ENCODE measurements at regions not wholly inside any gene's neighbourhood (a gene's known extent, or its start where the extent isn't known, plus 50 kb on each side); places are given as distances from the start of the nearest gene placed in this dataset.

DNA sequence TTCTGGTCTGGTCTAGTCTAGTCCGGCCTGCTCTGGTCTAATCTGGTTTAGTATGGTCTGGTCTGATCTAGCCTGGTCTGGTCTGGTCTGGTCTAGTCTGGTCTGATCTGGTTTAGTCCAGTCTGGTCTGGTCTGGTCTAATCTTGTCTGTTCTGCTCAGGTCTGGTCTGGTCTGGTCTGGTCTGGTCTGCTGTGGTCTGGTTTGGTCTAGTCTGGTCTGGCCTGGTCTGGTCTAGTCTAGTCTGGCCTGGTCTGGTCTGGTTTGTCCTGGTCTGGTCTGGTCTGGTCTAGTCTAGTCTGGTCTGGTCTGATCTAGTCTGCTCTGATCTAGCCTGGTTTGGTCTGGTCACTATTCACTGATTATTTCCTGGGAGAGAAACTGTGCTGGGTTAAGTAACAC is 84.1 kb upstream of the PRR23E start:
- DNase-seq, result no peak

DNA sequence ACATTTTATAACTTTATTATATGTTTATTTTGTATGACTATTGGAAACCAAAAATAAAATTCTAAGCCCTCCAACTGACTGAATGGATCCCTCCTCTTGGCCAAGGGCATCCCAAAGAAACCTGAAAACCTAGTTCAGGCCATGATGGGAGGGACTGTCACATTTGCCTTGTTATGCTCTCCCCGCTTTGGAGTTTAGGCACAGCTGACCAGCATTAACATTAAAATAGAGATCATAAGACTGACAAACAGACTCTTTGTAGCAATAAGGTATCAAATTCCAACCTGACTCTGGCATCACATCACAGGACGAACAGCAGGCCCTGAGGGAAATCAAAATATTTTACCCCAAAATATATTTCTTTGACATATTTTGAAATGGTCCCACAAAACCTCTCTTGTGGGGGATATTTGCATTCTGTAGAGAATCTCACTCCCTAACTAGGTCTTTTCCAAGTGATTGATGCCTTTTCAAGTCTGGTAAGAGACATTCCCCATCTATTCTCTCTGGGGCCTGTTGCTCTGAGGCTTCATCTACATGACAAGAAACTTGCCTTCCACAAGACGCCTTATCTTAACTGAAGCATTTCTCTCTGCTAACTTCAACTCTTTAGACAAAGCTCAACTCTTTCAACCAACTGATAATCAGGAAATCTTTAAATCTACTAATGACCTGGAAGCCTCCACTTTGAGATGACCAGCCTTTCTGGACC is 81.8 kb upstream of the PRR23E start:
- DNase-seq, result no peak

DNA sequence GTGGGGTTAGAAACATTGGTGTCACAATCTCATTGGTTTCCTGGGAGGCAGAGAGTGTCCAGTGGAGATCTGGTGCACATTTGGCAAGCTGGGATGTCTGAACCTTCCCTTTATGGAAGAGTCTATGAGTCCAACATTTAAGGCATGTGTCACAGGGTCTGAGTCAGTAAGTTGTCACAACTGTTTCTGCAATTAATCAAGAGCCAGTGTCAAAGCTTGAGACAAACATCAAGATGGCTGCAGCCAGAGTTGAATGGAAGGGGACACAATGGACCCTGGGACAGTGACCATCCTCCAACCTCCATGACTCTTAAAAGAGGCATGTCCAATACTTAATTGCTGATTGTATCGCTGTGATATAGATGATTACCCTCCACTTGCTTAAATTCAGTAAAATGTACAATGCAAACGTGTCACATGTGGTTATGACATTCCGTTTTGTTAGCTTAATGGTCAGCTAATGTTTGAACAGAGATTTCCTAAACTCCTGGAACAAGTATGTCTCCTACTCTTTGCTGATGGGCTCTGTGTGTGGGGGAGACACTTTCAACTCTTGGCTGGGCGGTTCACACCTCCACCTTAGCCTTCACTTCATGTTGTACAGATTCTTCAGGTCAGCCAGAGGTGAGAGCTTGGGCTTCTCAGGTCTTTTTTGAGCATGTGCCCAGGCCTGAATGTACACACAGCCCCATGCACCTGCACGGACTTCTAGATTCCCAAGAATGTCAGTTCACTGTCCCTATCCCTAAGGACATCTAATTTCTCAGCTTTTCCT is 79.9 kb upstream of the PRR23E start:
- DNase-seq, result no peak

DNA sequence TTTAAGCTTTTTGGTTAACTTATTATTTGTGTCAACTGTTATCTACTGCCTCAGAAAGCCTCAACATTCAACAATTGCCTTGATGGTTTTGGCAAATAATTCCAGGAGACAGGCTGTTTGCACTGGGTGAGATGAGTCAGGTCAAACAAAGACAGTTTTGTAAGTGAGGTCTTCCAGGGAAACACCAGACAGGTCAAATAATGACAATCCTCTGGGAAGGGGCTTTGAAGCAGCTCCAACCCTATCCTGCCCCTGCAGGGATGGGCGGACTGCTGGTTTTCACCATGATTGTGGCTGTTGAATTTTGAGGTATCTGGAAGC is 79.4 kb upstream of the PRR23E start:
- no peak for DNase-seq

DNA sequence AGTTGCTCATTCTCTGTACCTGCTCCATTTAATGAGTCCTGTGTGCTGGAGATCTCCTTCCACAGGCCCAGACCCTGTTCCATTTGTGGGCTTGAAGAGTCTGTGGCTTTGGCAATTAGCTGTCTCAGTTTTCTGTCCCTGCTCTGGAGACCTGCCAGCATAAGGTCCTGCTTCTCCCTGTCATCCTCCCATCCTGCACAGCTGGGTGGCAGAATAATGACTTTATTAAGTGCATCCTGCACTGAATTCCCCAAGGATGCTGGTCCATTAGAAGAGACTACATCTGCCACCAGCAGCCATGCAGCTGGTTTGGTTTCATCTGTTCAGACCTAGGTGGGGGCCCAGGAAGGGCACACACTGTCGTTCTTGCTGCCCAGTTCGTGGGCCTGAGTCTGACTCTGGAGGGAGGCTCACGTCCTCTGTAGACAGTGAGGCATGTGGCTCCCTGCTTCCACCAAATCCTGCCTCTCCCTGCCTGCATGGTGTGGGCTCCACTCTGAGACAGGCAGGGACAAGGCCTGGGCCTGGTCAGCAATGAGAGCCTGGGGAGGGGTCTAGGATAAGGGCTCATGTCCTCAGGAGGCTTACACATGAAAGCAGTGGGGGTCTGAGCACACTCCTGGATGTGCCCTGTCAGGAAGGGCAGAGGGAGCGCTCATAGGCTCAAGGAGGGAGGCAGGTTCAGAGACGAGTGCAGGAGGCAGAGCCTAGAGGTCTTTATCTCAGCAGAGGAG is 78.4 kb upstream of the PRR23E start:
- peak; percentile 25 for DNase-seq

DNA sequence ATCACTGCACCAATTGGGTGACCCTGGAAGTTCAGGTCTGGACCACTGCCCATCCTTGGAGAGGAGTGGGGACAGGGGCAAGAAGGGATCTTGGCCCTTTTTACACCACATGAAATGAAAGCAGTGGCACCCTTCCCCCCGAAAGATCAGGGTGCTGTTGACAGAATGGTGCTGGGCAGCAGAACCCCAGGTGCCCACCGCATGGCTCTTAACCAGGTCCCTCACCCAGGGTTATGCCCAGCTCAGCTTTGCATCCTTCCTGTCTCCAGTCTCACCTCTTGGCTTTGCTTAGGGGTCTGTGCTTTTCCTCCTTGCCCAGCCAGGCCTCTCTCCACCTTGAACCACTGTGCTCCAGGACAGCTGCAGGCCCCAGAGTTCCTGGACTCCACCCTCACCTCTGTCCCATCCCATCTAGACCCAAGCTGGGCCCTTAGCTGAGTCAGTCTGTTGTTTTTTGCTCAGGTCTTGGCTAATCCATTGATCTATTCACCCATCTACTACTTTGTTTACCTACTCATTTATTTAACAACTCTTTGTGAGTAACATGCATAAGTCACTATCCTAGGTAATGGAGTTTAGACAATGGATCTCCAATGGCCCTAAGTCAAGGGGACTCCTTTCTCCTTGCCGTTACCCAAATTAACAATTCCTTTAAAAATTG is 77.1 kb upstream of the PRR23E start:
- DNase-seq, result no peak

DNA sequence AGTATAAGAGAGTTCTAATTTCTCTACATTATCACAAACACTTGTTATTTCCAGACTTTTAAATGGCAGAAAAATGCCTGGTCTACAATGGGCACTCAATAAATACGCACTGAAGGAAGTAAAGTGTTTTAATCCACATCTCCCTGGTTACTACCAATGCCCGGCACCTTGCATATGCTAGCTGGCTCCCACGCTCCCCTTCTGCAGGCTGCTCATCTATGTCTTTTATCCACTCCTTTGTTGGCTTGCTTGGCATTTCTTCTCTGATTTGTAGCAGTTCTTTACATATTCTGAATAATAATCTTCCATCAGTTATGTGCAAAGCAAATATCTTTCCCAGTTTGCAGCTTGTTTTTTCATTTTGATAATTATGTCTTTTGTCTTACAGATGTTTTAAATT is 74.6 kb upstream of the PRR23E start:
- DNase-seq, result no peak

DNA sequence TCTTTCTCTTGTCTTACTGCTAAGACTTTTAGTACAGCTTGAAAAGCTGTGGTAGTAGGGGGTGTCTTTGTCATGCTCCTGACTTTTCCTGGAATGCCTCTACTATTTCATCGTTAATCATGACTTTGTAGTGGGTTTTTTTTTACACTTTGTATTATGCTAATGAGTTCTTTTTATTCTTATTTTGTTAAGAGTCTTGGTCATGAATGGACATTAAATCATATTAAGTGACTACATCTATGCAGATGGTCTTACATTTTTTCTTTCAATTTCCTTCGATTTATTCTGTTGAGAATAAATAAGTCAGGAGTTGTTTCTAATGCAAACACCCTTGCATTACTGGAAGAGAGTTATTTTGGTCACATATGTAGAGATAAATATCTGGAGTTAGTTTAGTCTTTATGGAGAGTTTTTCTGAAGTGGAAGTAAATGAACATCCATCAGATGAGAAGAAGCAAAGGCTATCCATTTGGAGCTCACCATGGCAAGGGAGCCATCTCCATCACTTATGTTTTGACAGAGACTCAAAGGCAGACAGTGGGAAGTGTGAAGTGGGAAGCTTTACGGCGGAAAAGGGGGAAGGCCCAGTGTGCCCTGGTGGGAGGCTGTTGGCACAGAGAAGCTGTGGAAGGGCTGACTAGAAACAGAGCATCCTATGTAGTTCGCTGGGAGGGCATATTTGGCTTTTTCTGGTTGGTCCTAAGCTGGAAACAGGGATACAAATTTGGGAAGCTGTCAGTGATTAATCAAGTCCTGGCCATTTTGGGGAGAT is 73.1 kb upstream of the PRR23E start:
- no peak for DNase-seq

DNA sequence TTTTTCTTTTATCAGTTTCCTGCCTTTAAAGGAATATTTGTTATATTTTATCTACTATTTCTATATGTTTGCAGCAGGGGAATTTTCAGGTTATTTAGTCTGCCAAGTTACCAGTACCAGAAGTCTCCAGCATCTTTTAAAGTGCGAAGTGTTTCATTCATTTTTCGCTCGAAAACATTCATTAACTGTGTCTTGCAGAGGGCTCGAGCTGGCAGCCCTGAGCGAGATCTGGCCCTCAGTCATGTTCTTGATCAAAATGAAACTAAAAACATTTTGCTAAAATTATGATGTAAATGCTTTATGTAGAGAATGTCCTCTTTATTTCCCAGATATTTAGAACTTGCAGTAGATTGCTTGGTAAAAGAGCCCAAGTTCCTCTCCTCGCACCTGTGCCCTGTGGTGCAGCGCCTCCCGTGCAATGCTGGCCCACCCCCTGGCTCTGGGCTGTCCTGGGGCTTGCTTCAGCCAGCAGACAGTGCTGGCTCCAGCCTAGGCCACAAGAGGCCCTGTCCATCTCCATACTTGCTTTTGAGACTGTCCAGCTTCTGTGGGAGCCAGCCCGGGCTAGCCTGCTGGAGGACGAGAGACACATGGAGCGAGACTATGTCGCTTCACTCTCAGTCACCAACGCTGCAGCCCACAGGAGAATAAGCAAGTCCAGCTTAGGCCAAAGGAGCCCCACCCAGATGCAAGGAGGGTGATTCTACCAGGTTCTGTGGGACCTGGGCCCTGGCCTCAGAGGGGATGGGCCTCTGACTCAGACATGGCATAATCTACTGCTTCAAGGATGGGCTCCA is 71.9 kb upstream of the PRR23E start:
- DNase-seq, result no peak

DNA sequence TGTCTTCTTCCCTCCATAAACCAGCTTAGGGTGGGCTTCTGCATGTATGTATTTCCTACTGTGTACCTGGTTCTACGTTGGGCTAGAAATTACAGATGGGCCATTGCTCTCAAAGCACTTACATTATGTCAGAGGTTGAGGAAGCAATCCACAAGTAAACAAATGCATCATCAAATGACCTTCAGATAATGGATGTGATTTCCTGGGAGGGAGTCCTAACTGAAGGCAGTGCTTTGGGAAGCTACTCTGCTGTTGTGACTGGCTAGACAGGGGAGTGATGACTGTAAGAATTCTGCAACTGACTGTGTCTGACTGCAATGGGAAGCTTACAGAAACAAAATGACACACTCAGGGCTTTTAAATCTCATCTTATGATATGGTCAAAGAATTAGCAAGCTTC is 71.0 kb upstream of the PRR23E start:
- DNase-seq, result no peak

DNA sequence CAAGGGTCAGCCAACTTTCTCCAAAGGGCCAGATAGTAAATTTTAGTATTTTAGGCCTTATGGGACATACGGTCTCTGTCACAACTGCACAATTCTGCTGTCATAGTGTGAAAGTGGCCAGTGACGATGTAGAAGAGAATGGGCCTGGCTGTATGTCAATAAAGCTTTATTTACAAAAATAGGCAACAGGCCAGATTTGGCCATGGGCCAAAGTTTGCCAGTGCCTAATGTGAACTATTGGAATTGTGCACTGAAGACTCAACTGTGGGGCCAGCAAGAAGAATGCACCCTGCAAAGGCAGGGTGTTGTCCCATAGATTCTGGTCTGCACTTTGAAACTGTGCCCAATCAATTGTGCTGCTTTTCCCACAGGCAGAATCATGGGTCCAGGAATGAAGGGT is 69.4 kb upstream of the PRR23E start:
- DNase-seq, result no peak

DNA sequence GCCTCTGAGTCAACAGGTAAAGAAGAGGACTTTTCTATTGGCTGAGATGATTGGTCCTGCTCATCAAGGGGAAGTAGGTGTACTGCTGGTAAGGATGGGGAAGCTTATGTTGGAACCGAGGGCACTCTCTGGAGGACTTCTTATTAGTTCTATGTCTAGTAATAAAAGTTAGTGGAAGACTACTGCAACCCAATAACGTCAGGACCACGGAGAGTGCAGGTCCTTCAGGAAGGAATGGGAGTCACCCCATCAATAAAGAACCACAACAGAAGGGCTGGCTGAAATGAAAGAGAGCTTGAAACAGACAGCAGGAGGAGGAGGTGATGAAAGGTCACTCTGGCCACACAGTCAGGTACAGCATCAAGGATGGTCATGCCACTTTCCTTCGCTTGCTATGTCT is 68.8 kb upstream of the PRR23E start:
- DNase-seq, result no peak

DNA sequence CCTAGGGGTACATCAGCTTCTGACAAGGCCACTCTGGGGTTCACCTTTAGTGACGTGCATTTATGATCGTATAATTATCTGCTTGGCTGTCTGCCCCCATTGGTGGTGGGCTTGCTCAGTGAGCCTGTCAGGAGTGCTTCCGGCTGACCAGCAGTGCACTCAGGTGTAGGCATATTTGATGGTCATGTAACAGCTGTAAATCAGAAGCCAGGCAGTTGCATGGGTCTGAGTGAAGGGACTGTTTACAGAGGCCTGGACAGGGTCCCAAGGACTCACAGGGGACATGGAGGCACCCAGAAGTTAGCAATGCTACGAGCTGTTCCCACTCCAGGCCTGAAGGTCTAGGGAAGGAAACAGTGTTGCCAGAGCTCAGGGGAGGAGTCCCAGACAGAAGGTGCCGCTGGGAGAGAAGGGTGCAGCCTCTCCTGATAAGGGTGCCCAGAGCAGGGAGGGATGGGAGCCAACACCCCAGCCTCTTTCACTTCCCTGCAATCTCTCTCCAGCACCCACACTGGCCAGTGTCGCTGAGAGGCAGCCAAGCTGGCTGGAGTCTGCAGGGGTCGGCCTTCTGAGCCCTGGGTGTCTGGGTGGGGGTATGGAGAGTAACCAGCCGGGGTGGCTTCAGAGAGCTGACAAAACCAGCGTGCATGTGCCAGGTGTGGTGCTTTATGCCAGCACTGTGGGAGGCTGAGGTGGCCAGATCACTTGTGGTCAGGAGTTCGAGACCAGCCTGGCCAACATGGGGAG is 61.3 kb upstream of the PRR23E start:
- DNase-seq, result no peak

DNA sequence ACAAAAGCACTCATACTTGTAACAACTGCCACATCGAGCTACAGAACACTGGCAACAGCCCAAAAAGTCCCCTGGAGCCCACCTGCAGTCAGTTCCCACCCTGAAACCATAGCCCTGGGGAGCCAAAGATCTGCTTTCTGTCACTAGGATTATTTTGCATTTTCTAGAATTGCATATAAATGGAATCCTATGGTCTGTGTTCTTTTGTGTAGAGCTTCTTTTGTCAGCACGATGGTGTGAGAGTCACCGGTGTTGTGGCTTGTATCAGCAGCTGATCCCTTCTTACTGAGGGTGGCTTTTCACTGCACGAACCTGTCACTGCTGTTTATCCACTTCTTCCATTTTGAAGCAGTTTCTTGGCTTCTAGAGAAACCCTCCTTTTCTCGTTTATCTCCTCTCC is 60.1 kb upstream of the PRR23E start:
- DNase-seq, result peak; percentile 6

DNA sequence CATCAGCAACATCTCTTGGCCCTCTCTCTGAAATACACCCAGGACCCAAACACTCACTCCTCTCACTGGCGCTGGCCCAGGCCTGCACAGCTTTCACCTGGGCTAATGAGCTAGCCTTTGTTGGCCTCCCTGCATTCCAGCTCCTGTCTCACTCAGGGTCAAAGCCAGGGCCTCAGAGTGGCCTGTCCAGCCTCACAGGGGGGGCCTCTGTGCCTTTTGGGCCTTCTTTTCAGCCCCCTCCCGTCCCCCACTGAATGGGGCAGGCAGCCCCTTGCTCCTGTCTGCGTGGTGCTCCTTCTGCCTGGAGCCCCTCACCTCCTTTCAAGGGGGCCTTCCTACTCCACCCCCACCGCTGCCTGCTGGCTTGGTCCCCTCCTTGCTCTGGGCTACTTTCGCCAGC is 59.0 kb upstream of the PRR23E start:
- no peak for DNase-seq

DNA sequence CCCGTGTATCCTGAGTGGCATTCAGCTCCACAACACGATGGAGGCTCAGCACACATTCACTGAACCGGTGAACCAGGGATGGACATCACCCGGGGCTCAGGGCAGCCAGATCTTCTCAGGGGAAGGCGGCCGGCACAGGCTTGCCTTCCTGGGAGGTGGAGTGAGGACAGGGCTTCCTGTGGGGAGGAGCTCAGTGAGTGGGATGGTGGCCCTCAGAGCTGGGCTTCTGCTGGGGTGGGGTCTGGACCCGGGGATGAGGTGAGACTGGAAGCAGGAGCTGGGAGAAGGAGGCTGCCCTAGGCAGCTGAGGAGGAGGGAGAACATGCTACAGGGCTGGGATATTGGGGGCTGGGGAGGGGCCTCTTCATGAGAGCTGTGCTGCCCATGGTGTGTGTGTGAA is 58.5 kb upstream of the PRR23E start:
- no peak for DNase-seq

DNA sequence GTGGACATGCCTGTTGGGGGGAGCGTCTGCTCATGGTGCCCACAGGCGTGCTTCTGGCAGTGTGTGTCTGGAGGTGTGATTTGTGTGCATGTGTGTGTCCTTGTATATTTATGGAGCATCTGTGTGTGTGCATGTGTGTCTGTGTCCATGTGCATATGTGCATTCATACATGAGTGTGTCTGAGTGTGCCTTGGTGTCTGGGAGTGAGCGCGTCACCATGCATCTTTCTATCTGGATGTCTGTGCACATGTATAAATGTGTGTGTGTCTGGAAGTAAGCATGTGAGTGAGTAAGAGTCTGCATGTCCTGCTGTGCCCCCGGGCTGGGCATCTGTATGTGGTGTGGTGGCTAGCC is 58.1 kb upstream of the PRR23E start:
- DNase-seq, result no peak

DNA sequence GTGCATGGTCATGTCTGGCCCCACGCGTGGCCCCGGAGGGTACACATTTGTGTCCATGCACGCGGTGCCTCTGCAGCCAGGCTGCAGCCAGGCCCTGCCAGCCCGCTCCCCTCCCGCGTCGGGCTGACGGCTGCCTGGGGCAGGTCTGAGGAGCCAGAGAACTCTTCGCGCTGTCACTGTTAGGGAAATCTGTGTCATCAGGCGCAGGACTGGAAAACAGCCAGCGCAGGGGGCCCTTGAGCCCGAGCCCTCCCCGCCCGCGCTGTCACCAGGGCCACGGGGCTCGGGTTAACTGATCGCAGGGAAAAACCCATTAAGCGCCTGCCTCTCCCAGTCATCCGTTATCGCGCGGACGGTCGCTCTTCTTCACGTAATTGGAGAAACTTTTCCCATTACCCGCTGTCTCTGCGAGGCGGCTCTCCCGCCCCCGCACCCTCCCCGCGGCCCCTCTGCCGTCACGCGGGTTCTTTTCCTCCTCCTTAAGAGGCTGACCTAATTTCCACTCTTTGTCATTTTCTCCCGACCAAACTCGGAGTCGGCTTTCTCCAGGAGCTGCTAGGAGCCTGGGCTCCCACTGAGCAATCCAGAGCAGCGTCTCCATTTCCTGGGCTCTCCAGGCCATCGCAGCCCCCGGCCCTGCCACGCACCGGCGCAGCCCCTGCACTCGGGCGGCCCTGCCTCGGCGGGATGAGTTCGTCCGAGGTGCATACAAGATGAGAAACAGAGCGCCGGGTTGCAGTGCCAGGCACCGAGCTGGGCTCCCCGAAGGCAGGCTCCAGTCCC is 57.5 kb upstream of the PRR23E start:
- peak; percentile 12 for DNase-seq

DNA sequence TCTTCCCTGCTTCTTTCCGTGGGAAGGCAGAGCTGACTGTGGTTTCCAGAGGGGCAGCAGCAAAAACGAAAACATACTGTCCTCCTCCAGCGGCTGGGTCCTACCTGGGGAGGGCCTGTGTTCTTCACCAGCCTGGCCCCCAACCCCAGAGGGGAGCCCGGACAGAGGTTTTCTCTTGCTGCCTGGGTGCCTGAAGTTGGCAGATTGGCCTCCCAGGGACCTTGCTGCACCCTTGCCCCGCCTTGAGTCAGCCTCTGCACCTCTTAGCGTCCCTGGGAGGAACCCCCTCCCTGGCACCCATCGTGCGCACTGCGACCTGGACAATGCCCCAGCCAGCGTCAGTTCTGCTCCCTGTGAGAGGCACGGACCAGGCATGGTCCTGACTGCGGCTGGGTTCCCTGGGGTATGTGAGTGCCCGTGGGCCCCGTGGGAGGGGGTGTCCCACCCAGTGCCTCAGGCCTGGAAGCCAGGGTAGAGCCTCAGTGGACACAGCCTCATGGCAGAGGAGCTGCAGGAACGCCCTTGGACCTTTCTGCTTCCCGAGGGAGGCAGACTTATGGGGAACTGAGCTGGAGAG is 56.8 kb upstream of the PRR23E start:
- DNase-seq, result no peak

DNA sequence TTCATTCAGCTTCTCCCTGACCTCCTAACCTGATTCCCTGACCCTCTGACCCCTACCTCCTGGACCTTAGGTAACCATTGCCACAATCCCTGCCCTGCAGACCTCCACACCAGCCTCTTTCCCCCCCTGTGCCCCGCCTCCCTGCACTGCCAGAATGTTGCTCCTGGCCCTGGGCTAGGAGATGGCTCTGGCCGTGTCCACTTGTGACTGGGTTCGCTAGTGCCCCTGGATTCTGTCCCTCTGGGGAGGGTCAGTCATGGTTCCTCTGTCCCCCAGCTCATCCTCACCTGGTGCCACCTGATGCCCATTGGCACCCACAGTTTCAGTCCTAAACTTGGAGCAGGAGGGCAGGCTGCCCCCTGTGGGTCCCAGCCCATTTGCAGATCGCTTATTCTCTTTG is 56.2 kb upstream of the PRR23E start:
- no peak for DNase-seq
